ENCODE measurements at regions not wholly inside any gene's neighbourhood (a gene's known extent, or its start where the extent isn't known, plus 50 kb on each side); places are given as distances from the start of the nearest gene placed in this dataset.
"Not testable (repeated sequence)": the region's sequence is repeated elsewhere in the genome, so short reads cannot be mapped to it uniquely, and the experiment has no call there.

DNA sequence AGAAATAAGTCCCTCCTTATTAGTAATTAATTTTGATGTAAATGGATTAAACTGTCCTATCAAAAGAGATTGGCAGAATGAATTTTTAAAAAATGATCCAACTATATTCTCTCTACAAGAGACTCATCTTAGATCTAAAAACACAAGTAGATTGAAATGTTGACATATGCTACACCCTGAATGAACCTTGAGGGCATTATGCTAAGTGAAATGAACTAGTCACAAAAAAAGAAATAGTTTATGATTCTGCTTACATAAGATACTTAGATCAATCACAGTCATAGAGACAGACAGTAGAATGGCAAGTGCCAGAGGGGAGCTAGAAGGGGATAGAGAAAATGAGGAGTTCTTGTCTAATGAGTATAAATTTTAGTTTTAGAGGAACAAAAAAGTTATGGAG lies 849.8 kb downstream of the CDH11 start:
- DNase-seq (ENCODE audit: low read depth), result no peak
- no peak overlapping the region for H3K4me3 ChIP-seq (ENCODE audit: low read depth, low read length)
- TF ChIP-seq MYC (IDR thresholded peaks at IDR 0.05; ENCODE audit: low read depth, low read length), result no peak
- TF ChIP-seq, protein P1, sequence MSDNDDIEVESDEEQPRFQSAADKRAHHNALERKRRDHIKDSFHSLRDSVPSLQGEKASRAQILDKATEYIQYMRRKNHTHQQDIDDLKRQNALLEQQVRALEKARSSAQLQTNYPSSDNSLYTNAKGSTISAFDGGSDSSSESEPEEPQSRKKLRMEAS (IDR thresholded peaks at IDR 0.05; ENCODE audit: low read depth, low read length), result no peak
- TF ChIP-seq POLR2A (IDR thresholded peaks at IDR 0.05; ENCODE audit: extremely low read depth, insufficient read length), result no peak
- TF ChIP-seq, protein P2, sequence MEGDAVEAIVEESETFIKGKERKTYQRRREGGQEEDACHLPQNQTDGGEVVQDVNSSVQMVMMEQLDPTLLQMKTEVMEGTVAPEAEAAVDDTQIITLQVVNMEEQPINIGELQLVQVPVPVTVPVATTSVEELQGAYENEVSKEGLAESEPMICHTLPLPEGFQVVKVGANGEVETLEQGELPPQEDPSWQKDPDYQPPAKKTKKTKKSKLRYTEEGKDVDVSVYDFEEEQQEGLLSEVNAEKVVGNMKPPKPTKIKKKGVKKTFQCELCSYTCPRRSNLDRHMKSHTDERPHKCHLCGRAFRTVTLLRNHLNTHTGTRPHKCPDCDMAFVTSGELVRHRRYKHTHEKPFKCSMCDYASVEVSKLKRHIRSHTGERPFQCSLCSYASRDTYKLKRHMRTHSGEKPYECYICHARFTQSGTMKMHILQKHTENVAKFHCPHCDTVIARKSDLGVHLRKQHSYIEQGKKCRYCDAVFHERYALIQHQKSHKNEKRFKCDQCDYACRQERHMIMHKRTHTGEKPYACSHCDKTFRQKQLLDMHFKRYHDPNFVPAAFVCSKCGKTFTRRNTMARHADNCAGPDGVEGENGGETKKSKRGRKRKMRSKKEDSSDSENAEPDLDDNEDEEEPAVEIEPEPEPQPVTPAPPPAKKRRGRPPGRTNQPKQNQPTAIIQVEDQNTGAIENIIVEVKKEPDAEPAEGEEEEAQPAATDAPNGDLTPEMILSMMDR (IDR thresholded peaks at IDR 0.05; ENCODE audit: low read depth, low read length), result no peak

DNA sequence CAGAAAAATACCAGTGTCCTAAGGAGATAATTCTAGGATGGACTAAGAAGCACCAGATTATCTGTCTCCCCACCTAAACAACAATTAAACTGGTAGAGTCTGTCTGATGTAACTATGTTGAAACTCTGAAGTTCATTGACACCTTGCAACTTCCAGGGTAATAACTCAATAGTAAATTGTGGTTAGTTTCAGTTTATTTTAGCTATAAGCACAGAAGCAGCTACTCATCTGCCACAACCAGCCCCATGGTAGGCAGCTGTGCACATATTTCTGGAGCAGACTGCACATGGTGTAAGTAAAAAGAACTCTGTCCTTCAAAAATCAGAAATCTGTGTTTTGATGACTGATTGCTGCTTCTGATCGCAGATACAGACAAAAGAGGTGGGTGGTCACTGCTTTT lies 852.1 kb downstream of the CDH11 start:
- TF ChIP-seq, protein P2 (IDR thresholded peaks at IDR 0.05; ENCODE audit: low read depth, low read length), result no peak
- TF ChIP-seq POLR2A (IDR thresholded peaks at IDR 0.05; ENCODE audit: extremely low read depth, insufficient read length), result no peak
- TF ChIP-seq, protein P1 (IDR thresholded peaks at IDR 0.05; ENCODE audit: low read depth, low read length), result no peak
- no peak for TF ChIP-seq MYC (IDR thresholded peaks at IDR 0.05; ENCODE audit: low read depth, low read length)
- no peak for DNase-seq (ENCODE audit: low read depth)
- H3K4me3 ChIP-seq (ENCODE audit: low read depth, low read length), result no peak overlapping the region

DNA sequence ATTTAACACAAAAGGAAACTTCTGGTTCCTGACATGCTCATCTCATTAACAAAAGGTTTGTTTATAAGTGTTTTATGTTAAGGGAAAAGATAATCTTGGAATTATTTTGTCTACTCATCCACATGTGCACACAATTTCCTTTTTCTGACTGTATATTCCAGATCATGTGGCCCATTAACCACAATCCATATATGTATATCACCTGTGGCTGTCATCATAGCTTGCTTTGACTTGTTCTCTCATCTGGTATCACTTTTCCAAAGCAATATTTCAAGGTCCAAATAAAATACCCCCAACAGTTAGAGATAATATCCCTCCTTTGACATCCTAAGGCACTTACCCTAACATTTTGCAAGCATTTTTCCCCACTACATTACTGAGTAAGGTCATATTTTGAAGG lies 856.1 kb downstream of the CDH11 start:
- TF ChIP-seq POLR2A (IDR thresholded peaks at IDR 0.05; ENCODE audit: extremely low read depth, insufficient read length) (no peak), MYC (IDR thresholded peaks at IDR 0.05; ENCODE audit: low read depth, low read length) (no peak)
- TF ChIP-seq, protein P1 (IDR thresholded peaks at IDR 0.05; ENCODE audit: low read depth, low read length), result no peak
- TF ChIP-seq, protein P2 (IDR thresholded peaks at IDR 0.05; ENCODE audit: low read depth, low read length), result no peak
- no peak overlapping the region for H3K4me3 ChIP-seq (ENCODE audit: low read depth, low read length)
- DNase-seq (ENCODE audit: low read depth), result no peak

DNA sequence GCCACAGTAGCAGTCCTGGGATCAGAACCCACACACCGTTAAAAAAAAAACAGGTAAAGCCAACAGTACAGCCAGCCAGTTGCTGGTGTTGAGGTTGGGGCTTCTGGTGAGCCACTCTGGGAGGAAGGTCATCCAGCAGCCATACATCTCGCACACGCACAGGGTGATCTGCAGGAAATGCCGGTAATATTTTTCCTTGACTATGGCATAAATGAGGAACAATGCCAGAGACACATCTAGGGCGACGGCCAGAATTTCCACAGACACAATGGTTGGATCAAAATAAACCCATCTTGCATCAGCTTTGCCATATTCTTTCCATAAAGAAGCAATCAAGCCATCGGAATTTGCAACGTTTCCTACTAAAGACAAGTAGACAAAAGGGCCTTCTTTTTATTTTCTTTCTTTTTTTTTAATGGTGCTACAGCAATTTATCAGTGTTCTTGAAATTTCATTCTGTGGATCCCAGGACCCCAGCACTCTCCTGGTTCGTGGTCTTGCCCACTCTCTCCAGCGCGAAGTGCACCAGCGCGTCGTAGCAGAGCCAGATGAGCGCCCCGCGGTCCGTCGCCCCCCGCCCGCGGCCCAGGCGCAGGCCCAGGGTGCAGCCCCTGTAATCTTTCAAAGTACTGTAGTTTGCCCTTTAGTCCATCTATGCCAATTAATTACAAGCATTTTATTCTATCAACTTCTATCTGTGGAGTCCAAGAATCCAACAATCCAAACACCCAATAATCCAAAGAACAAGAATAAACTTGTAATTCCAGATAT lies 861.0 kb downstream of the CDH11 start:
- not testable (repeated sequence) for DNase-seq (ENCODE audit: low read depth); H3K4me3 ChIP-seq (ENCODE audit: low read depth, low read length)

DNA sequence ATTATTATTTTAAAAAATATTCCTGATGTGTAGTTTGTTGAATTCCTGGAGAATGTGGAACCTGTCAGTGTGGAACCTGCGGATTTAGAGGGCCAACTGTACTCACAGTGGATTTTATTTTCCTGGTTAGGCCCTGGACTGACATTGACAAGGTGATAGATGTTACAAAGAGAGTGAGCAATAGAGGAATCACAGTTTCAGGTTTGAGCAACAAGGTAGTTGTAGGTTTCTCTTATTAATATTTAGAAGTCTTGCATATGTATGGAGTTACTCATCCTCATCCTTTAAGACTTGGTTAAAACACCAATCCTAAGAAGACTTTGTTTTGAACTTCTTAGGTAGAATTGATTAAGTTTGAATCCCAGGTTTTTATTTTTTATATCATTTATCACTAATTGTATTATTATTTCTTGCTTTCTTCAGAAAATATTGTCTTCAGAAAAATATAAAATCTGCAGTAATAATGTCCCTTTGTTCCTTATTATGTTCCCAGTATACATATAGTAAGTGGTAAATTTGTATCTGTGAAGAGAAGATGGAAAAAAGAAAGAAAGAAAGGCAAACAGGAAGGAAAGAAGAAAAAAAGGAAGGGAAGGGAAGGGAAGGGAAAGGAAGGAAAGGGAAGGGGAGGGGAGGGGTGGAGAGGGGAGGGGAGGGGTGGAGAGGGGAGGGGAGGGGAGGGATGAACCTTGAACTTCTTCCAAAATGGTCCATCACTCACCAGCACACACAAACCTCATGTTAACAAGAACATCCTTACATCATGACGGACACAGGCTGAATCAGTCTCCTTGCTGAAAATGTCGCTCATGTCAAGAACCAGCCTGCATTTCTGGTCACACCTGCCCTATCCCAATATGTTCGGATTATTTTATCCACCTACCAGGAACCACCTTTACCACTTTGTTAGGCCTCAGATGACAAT lies 867.2 kb downstream of the CDH11 start:
- no peak overlapping the region for H3K4me3 ChIP-seq (ENCODE audit: low read depth, low read length)
- TF ChIP-seq POLR2A (IDR thresholded peaks at IDR 0.05; ENCODE audit: extremely low read depth, insufficient read length) (no peak), MYC (IDR thresholded peaks at IDR 0.05; ENCODE audit: low read depth, low read length) (no peak)
- TF ChIP-seq, protein P2 (IDR thresholded peaks at IDR 0.05; ENCODE audit: low read depth, low read length), result no peak
- TF ChIP-seq, protein P1 (IDR thresholded peaks at IDR 0.05; ENCODE audit: low read depth, low read length), result no peak
- no peak for DNase-seq (ENCODE audit: low read depth)

DNA sequence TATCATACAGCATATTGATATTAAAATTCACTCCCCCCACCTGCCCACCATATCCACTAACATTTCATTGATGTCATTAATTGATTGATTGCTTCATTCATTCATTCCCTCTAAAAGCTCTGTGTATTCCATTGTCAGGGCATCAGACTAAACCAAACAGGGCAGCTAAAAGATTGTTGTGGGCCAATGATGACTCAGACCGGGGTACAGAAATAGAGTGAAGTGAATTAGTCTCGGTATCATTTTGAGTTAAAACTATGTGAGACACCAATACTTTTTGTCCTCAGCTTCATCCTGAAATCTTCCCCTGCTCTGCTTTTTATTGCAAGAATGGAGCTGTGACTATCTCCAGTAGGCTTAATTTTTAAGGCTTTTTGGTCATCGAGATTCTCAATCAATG lies 868.3 kb downstream of the CDH11 start:
- no peak for TF ChIP-seq MYC (IDR thresholded peaks at IDR 0.05; ENCODE audit: low read depth, low read length)
- TF ChIP-seq POLR2A (IDR thresholded peaks at IDR 0.05; ENCODE audit: extremely low read depth, insufficient read length), result no peak
- TF ChIP-seq, protein P1 (IDR thresholded peaks at IDR 0.05; ENCODE audit: low read depth, low read length), result no peak
- TF ChIP-seq, protein P2 (IDR thresholded peaks at IDR 0.05; ENCODE audit: low read depth, low read length), result no peak
- no peak overlapping the region for H3K4me3 ChIP-seq (ENCODE audit: low read depth, low read length)
- no peak for DNase-seq (ENCODE audit: low read depth)
